Vagina (tissue), 2 donors: ENCODE measurements at regions not wholly inside any gene's neighbourhood (a gene's known extent, or its start where the extent isn't known, plus 50 kb on each side); places are given as distances from the start of the nearest gene placed in this dataset.

ENCODE experiments used
- POLR2A ChIP-seq, 2 donors: fragments of 450-650 bp; IDR thresholded peaks; one replicate each; pipeline ENCODE4 v1.6.1; 2017; ENCODE audit warnings: antibody characterized with exemption in 2 of 2, mild to moderate bottlenecking in 2 of 2, moderate library complexity in 2 of 2
- POLR2AphosphoS5 ChIP-seq, 2 donors: sonication (generic); formaldehyde crosslinking; IDR thresholded peaks; one replicate each; pipeline ENCODE4 v1.9.0; 2017; ENCODE audit warnings: antibody characterized with exemption in 2 of 2, mild to moderate bottlenecking in 2 of 2, low read depth in 1 of 2; ENCODE audit not compliant: insufficient read depth in 1 of 2
- TF ChIP-seq, protein P1 (sequence below), 3 experiments: fragments of 450-650 bp in 2 of 3; fragments of 200-600 bp in 1 of 3; sonication (generic) in 1 of 3; IDR thresholded peaks; one replicate each; pipeline ENCODE4 v1.5.1; 2017 to 2019; ENCODE audit warnings: antibody characterized with exemption in 3 of 3, mild to moderate bottlenecking in 2 of 3, moderate library complexity in 2 of 3

GRCh38 chr2:49379406-49379805 is 225.1 kb upstream of the FSHR start:
- TF ChIP-seq, protein P1, sequence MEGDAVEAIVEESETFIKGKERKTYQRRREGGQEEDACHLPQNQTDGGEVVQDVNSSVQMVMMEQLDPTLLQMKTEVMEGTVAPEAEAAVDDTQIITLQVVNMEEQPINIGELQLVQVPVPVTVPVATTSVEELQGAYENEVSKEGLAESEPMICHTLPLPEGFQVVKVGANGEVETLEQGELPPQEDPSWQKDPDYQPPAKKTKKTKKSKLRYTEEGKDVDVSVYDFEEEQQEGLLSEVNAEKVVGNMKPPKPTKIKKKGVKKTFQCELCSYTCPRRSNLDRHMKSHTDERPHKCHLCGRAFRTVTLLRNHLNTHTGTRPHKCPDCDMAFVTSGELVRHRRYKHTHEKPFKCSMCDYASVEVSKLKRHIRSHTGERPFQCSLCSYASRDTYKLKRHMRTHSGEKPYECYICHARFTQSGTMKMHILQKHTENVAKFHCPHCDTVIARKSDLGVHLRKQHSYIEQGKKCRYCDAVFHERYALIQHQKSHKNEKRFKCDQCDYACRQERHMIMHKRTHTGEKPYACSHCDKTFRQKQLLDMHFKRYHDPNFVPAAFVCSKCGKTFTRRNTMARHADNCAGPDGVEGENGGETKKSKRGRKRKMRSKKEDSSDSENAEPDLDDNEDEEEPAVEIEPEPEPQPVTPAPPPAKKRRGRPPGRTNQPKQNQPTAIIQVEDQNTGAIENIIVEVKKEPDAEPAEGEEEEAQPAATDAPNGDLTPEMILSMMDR (IDR thresholded peaks at IDR 0.05): no peak
- TF ChIP-seq POLR2A (IDR thresholded peaks at IDR 0.05) (no peak), POLR2AphosphoS5 (IDR thresholded peaks at IDR 0.05; ENCODE audit: insufficient read depth in 1 of 2, low read depth in 1 of 2) (no peak)
